HG03139 (cell line): ENCODE measurements at regions not wholly inside any gene's neighbourhood (a gene's known extent, or its start where the extent isn't known, plus 50 kb on each side); places are given as distances from the start of the nearest gene placed in this dataset.

Source experiments
- ATAC-seq: cut with Tn5 transposase; IDR thresholded peaks from one replicate; pipeline ENCODE4 v1.9.1; 2021; ENCODE audit not compliant: unreplicated experiment

- ATAC-seq, result no peak
These were observed 132.7 kb upstream of the FOXD3 start for GRCh38 chr1:63189677-63190076.

GRCh38 chr1:63190171-63190570 lies 132.2 kb upstream of the FOXD3 start:
- ATAC-seq, result no peak

GRCh38 chr1:63198871-63199394 lies 123.4 kb upstream of the FOXD3 start:
- no peak for ATAC-seq

- ATAC-seq, result no peak
These were observed 122.5 kb upstream of the FOXD3 start for GRCh38 chr1:63199706-63200335.

GRCh38 chr1:63200676-63201075 lies 121.7 kb upstream of the FOXD3 start:
- no peak for ATAC-seq

GRCh38 chr1:63203641-63204040 lies 118.7 kb upstream of the FOXD3 start:
- no peak for ATAC-seq

- ATAC-seq, result no peak
These were observed 116.6 kb upstream of the FOXD3 start for GRCh38 chr1:63205776-63206175.

GRCh38 chr1:63214553-63214952 lies 107.8 kb upstream of the FOXD3 start:
- ATAC-seq, result no peak

GRCh38 chr1:63223426-63223825 lies 98.9 kb upstream of the FOXD3 start:
- ATAC-seq, result no peak

- no peak for ATAC-seq
These were observed 91.6 kb upstream of the FOXD3 start for GRCh38 chr1:63230722-63231121.

- ATAC-seq, result no peak
These were observed 83.6 kb upstream of the FOXD3 start for GRCh38 chr1:63238721-63239120.

GRCh38 chr1:63245186-63245585 lies 77.2 kb upstream of the FOXD3 start:
- no peak for ATAC-seq

GRCh38 chr1:63248216-63248615 lies 74.2 kb upstream of the FOXD3 start:
- ATAC-seq, result no peak

- no peak for ATAC-seq
These were observed 67.2 kb upstream of the FOXD3 start for GRCh38 chr1:63255153-63255552.

- no peak for ATAC-seq
These were observed 60.5 kb upstream of the FOXD3 start for GRCh38 chr1:63261736-63262458.

GRCh38 chr1:63262459-63262770 lies 60.0 kb upstream of the FOXD3 start:
- ATAC-seq, result no peak

- ATAC-seq, result no peak
These were observed 58.2 kb upstream of the FOXD3 start for GRCh38 chr1:63264161-63264560.

- ATAC-seq, result no peak
These were observed 55.5 kb upstream of the FOXD3 start for GRCh38 chr1:63266857-63267256.

- no peak for ATAC-seq
These were observed 53.5 kb upstream of the FOXD3 start for GRCh38 chr1:63268876-63269275.

- ATAC-seq, result no peak
These were observed 52.8 kb upstream of the FOXD3 start for GRCh38 chr1:63269571-63269970.
